ENCODE measurements at regions not wholly inside any gene's neighbourhood (a gene's known extent, or its start where the extent isn't known, plus 50 kb on each side); places are given as distances from the start of the nearest gene placed in this dataset.
"Not testable (repeated sequence)": the region's sequence is repeated elsewhere in the genome, so short reads cannot be mapped to it uniquely, and the experiment has no call there.

DNA sequence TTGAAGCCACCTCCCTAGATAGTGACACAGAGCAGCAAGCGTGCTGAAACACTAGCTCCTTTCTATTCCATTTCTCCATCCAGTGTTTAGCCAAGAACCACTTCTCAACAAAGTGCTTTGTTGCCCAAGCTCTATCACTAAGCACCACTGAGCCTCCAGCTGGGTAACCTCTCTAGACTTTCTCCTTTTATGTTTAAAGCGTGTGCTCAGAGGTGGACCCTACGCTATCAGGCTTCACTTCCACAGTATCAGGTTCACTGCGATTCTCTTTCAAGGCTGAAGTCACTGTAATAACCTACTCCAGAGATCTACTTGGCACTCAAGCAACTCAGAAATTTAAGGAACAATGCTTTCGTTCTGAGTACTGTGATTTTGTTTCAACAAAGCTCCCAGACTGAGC, 197.9 kb downstream of the LNPK start:
- no peak overlapping the region for H3K27ac ChIP-seq (ENCODE audit: low read depth in 1 of 2, low read length in 2 of 2)
- H3K4me3 ChIP-seq (ENCODE audit: low read depth in 1 of 3, low read length in 3 of 3), result no peak overlapping the region
- TF ChIP-seq HNF4G (IDR thresholded peaks at IDR 0.05) (no peak), TAF1 (conservative IDR thresholded peaks at IDR 0.05) (no peak), SP1 (IDR thresholded peaks at IDR 0.05) (no peak)
- 88% methylated on average over 5 of the region's 5 CpGs for WGBS
- H3K4me1 ChIP-seq (ENCODE audit: control insufficient read depth in 4 of 4, insufficient read depth in 4 of 4, low read length in 3 of 4), result no peaks in the 10 kb centered on the region
- no peak for DNase-seq (ENCODE audit: low spot score)
- no peak overlapping the region for H3K9ac ChIP-seq (ENCODE audit: low read depth in 1 of 2, low read length in 2 of 2)
- H3K9me3 ChIP-seq (ENCODE audit: control insufficient read depth in 4 of 4, low read length in 3 of 4), result no peaks in the 10 kb centered on the region
- no peaks in the 10 kb centered on the region for H3K36me3 ChIP-seq (ENCODE audit: control insufficient read depth in 4 of 4, insufficient read depth in 3 of 4, low read depth in 1 of 4, low read length in 3 of 4)
- peaks cover 0 to 5% (median under 1%) of the 10 kb centered on the region in 4 donors for H3K27me3 ChIP-seq (ENCODE audit: control insufficient read depth in 4 of 4, insufficient read depth in 4 of 4, low read length in 3 of 4)

DNA sequence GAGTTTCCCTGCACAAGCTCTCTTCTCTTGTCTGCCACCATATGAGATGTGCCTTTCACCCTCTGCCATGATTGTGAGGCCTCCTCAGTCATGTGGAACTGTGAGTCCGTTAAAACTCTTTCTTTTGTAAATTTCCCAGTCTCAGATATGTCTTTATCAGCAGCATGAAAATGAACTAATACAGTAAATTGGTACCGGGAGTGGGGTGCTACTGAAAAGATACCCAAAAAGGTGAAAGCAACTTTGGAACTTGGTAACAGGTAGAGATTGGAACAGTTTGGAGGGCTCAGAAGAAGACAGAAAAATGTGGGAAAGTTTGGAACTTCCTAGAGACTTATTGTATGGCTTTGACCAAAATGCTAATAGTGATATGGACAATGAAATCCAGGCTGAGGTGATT, 205.6 kb downstream of the LNPK start:
- not testable (repeated sequence) for DNase-seq (ENCODE audit: low spot score); H3K9ac ChIP-seq (ENCODE audit: low read depth in 1 of 2, low read length in 2 of 2); H3K36me3 ChIP-seq (ENCODE audit: control insufficient read depth in 4 of 4, insufficient read depth in 3 of 4, low read depth in 1 of 4, low read length in 3 of 4); H3K9me3 ChIP-seq (ENCODE audit: control insufficient read depth in 4 of 4, low read length in 3 of 4); H3K4me3 ChIP-seq (ENCODE audit: low read depth in 1 of 3, low read length in 3 of 3); H3K27ac ChIP-seq (ENCODE audit: low read depth in 1 of 2, low read length in 2 of 2); H3K27me3 ChIP-seq (ENCODE audit: control insufficient read depth in 4 of 4, insufficient read depth in 4 of 4, low read length in 3 of 4); H3K4me1 ChIP-seq (ENCODE audit: control insufficient read depth in 4 of 4, insufficient read depth in 4 of 4, low read length in 3 of 4)
- 82% methylated on average over 2 of the region's 2 CpGs for WGBS

DNA sequence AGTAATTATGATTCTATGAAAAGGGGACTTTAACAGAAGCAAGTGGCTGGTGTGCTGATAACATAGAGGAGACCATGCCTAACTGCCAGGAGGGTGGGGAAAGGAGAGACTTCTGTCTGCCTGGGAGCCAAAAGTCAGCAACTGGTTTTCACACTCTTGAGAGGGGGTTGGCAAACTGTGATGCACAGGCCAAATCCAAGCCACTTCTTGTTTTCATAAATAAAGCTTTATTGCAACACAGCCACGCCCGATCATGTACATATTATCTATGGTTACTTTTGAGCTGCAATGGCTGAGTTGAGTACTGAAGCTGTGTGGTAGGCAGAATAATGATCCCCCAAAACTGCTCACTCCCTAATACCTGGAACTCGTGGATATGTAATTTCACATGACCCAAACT, 208.4 kb downstream of the LNPK start:
- peaks cover 0 to 10% (median 2%) of the 10 kb centered on the region in 4 donors for H3K4me1 ChIP-seq (ENCODE audit: control insufficient read depth in 4 of 4, insufficient read depth in 4 of 4, low read length in 3 of 4)
- peaks cover 0 to 5% (median 3%) of the 10 kb centered on the region in 4 donors for H3K9me3 ChIP-seq (ENCODE audit: control insufficient read depth in 4 of 4, low read length in 3 of 4)
- DNase-seq (ENCODE audit: low spot score), result no peak
- TF ChIP-seq, protein P1, sequence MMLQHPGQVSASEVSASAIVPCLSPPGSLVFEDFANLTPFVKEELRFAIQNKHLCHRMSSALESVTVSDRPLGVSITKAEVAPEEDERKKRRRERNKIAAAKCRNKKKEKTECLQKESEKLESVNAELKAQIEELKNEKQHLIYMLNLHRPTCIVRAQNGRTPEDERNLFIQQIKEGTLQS (IDR thresholded peaks at IDR 0.05), result no peak
- TF ChIP-seq JUND (IDR thresholded peaks at IDR 0.05) (no peak), RXRA (IDR thresholded peaks at IDR 0.05) (no peak), HNF4A (conservative IDR thresholded peaks at IDR 0.05) (no peak), EGR1 (IDR thresholded peaks at IDR 0.05; ENCODE audit: low read depth in 2 of 2) (no peak), NR2F2 (IDR thresholded peaks at IDR 0.05) (no peak), FOXA2 (IDR thresholded peaks at IDR 0.05) (no peak), YY1 (IDR thresholded peaks at IDR 0.05) (no peak), TAF1 (conservative IDR thresholded peaks at IDR 0.05) (no peak), RAD21 (IDR thresholded peaks at IDR 0.05) (no peak), SP1 (IDR thresholded peaks at IDR 0.05) (no peak)
- TF ChIP-seq, protein P2, sequence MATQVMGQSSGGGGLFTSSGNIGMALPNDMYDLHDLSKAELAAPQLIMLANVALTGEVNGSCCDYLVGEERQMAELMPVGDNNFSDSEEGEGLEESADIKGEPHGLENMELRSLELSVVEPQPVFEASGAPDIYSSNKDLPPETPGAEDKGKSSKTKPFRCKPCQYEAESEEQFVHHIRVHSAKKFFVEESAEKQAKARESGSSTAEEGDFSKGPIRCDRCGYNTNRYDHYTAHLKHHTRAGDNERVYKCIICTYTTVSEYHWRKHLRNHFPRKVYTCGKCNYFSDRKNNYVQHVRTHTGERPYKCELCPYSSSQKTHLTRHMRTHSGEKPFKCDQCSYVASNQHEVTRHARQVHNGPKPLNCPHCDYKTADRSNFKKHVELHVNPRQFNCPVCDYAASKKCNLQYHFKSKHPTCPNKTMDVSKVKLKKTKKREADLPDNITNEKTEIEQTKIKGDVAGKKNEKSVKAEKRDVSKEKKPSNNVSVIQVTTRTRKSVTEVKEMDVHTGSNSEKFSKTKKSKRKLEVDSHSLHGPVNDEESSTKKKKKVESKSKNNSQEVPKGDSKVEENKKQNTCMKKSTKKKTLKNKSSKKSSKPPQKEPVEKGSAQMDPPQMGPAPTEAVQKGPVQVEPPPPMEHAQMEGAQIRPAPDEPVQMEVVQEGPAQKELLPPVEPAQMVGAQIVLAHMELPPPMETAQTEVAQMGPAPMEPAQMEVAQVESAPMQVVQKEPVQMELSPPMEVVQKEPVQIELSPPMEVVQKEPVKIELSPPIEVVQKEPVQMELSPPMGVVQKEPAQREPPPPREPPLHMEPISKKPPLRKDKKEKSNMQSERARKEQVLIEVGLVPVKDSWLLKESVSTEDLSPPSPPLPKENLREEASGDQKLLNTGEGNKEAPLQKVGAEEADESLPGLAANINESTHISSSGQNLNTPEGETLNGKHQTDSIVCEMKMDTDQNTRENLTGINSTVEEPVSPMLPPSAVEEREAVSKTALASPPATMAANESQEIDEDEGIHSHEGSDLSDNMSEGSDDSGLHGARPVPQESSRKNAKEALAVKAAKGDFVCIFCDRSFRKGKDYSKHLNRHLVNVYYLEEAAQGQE (IDR thresholded peaks at IDR 0.05), result no peak
- TF ChIP-seq, protein P3, sequence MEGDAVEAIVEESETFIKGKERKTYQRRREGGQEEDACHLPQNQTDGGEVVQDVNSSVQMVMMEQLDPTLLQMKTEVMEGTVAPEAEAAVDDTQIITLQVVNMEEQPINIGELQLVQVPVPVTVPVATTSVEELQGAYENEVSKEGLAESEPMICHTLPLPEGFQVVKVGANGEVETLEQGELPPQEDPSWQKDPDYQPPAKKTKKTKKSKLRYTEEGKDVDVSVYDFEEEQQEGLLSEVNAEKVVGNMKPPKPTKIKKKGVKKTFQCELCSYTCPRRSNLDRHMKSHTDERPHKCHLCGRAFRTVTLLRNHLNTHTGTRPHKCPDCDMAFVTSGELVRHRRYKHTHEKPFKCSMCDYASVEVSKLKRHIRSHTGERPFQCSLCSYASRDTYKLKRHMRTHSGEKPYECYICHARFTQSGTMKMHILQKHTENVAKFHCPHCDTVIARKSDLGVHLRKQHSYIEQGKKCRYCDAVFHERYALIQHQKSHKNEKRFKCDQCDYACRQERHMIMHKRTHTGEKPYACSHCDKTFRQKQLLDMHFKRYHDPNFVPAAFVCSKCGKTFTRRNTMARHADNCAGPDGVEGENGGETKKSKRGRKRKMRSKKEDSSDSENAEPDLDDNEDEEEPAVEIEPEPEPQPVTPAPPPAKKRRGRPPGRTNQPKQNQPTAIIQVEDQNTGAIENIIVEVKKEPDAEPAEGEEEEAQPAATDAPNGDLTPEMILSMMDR (IDR thresholded peaks at IDR 0.05; ENCODE audit: low read depth, low read length, missing input control), result no peak
- TF ChIP-seq, protein P4, sequence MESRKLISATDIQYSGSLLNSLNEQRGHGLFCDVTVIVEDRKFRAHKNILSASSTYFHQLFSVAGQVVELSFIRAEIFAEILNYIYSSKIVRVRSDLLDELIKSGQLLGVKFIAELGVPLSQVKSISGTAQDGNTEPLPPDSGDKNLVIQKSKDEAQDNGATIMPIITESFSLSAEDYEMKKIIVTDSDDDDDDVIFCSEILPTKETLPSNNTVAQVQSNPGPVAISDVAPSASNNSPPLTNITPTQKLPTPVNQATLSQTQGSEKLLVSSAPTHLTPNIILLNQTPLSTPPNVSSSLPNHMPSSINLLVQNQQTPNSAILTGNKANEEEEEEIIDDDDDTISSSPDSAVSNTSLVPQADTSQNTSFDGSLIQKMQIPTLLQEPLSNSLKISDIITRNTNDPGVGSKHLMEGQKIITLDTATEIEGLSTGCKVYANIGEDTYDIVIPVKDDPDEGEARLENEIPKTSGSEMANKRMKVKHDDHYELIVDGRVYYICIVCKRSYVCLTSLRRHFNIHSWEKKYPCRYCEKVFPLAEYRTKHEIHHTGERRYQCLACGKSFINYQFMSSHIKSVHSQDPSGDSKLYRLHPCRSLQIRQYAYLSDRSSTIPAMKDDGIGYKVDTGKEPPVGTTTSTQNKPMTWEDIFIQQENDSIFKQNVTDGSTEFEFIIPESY (IDR thresholded peaks at IDR 0.05), result no peak
- TF ChIP-seq, protein P5, sequence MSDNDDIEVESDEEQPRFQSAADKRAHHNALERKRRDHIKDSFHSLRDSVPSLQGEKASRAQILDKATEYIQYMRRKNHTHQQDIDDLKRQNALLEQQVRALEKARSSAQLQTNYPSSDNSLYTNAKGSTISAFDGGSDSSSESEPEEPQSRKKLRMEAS (IDR thresholded peaks at IDR 0.05), result no peak
- WGBS, result 81% methylated on average over 3 of the region's 3 CpGs
- H3K4me3 ChIP-seq (ENCODE audit: low read depth in 1 of 3, low read length in 3 of 3), result no peak overlapping the region
- no peak overlapping the region for H3K9ac ChIP-seq (ENCODE audit: low read depth in 1 of 2, low read length in 2 of 2)
- no peaks in the 10 kb centered on the region for H3K36me3 ChIP-seq (ENCODE audit: control insufficient read depth in 4 of 4, insufficient read depth in 3 of 4, low read depth in 1 of 4, low read length in 3 of 4)
- H3K27me3 ChIP-seq (ENCODE audit: control insufficient read depth in 4 of 4, insufficient read depth in 4 of 4, low read length in 3 of 4), result peaks cover 0 to 1% (median 0%) of the 10 kb centered on the region in 4 donors
- no peak overlapping the region for H3K27ac ChIP-seq (ENCODE audit: low read depth in 1 of 2, low read length in 2 of 2)
